NB4 (cell line): ENCODE measurements at regions not wholly inside any gene's neighbourhood (a gene's known extent, or its start where the extent isn't known, plus 50 kb on each side); places are given as distances from the start of the nearest gene placed in this dataset.

Source experiments
- DNase-seq: peaks from one replicate; pipeline ENCODE4 v3.0.0; 2010; ENCODE audit warnings: low read depth
- H3K4me3 ChIP-seq: one replicate; pipeline ENCODE4 v1.5.1; 2011; ENCODE audit warnings: mild to moderate bottlenecking, low read depth, low read length, moderate library complexity
- MYC ChIP-seq: IDR thresholded peaks from 2 replicates; pipeline ENCODE4 v1.6.1; 2011; ENCODE audit warnings: low read depth, low read length
- POLR2A ChIP-seq: IDR thresholded peaks from 2 replicates; pipeline ENCODE4 v1.6.1; 2011; ENCODE audit warnings: mild to moderate bottlenecking; ENCODE audit not compliant: insufficient read length; ENCODE audit errors: extremely low read depth
- TF ChIP-seq, protein P1 (sequence below): IDR thresholded peaks from one replicate; pipeline ENCODE4 v1.5.1; 2012; ENCODE audit warnings: low read depth, low read length
- TF ChIP-seq, protein P2 (sequence below): IDR thresholded peaks from 2 replicates; pipeline ENCODE4 v1.6.1; 2011; ENCODE audit warnings: low read depth, low read length

GRCh38 chr7:43004082-43004481 is 71.9 kb downstream of the MRPL32 start:
- DNase-seq: peak; percentile 7
- TF ChIP-seq POLR2A: no peak
- TF ChIP-seq MYC: no peak
- TF ChIP-seq, protein P1, sequence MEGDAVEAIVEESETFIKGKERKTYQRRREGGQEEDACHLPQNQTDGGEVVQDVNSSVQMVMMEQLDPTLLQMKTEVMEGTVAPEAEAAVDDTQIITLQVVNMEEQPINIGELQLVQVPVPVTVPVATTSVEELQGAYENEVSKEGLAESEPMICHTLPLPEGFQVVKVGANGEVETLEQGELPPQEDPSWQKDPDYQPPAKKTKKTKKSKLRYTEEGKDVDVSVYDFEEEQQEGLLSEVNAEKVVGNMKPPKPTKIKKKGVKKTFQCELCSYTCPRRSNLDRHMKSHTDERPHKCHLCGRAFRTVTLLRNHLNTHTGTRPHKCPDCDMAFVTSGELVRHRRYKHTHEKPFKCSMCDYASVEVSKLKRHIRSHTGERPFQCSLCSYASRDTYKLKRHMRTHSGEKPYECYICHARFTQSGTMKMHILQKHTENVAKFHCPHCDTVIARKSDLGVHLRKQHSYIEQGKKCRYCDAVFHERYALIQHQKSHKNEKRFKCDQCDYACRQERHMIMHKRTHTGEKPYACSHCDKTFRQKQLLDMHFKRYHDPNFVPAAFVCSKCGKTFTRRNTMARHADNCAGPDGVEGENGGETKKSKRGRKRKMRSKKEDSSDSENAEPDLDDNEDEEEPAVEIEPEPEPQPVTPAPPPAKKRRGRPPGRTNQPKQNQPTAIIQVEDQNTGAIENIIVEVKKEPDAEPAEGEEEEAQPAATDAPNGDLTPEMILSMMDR: no peak
- TF ChIP-seq, protein P2, sequence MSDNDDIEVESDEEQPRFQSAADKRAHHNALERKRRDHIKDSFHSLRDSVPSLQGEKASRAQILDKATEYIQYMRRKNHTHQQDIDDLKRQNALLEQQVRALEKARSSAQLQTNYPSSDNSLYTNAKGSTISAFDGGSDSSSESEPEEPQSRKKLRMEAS: no peak

DNA sequence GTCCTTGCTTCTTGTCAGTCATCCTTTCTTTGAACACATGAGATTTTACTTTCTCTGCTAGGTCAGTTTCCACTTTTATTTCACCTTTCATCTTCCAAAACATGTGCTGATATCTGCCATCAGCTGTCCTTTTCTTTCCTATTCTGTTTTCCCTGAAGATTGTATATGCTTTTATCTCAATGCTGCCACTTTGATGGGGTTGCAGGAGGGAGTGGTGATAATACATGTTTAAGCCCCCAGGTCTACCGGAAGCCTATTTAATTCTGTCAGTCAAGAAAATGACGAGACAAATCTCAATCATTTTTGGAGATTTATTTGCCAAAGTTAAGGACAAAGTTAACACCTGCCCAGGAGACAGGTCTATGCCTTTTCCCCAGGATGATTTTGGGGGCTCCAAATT is 73.8 kb downstream of the MRPL32 start:
- TF ChIP-seq POLR2A: no peak
- TF ChIP-seq, protein P2: no peak
- no peak overlapping the region for H3K4me3 ChIP-seq
- DNase-seq: no peak

More at GRCh38 chr7:43004082-43004481, 71.9 kb downstream of the MRPL32 start:
- H3K4me3 ChIP-seq: no peak overlapping the region

GRCh38 chr7:43010061-43010460 is 77.9 kb downstream of the MRPL32 start:
- no peak for DNase-seq
- no peak for TF ChIP-seq MYC
- TF ChIP-seq, protein P2: no peak
- no peak for TF ChIP-seq POLR2A
- TF ChIP-seq, protein P1: no peak
- no peak overlapping the region for H3K4me3 ChIP-seq

DNA sequence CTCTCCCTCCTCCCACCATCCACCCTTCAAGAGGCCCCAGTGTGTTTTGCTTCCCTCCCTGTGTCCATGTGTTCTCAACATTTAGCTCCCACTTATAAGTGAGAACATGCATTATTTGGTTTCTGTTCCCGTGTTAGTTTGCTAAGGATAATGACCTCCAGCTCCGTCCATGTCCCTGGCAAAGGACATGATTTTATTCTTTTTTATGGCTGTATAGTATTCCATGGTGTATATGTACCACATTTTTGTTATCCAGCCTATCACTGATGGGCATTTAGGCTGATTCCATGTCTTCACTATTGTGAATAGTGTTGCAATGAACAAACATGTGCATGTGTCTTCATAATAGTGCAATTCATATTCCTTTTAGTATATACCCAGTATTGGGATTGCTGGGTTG is 79.7 kb downstream of the MRPL32 start:
- DNase-seq: no peak
- TF ChIP-seq, protein P1: no peak
- TF ChIP-seq POLR2A: no peak
- H3K4me3 ChIP-seq: no peak overlapping the region

GRCh38 chr7:43014406-43014805 is 82.2 kb downstream of the MRPL32 start:
- H3K4me3 ChIP-seq: no peak overlapping the region
- TF ChIP-seq, protein P1: no peak
- TF ChIP-seq, protein P2: no peak
- no peak for DNase-seq

- H3K4me3 ChIP-seq: no peak overlapping the region
- no peak for TF ChIP-seq MYC
- no peak for DNase-seq
These were observed 83.1 kb downstream of the MRPL32 start for GRCh38 chr7:43015301-43015700.

DNA sequence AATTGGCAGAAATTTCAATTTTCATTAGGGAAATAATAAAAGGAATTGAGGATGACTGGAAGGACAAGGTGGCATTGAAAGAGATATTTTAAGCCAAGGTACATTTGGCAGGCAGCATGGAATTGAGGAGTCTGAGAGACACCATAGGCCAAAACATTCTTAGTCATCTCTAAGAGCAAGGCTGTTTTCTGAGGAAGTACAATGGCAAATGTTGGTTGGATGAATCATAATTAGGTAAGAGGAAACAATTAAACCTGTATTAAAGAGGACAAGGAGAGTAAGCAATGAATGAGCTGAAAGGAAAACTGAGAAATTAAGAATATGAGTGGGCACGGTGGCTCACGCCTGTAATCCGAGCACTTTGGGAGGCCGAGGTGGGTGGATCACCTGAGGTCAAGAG is 86.3 kb downstream of the MRPL32 start:
- DNase-seq: no peak
- TF ChIP-seq MYC (no peak), POLR2A (no peak)
- TF ChIP-seq, protein P2: no peak
- TF ChIP-seq, protein P1: no peak
- no peak overlapping the region for H3K4me3 ChIP-seq
